Right atrium auricular region (tissue), 2 donors: ENCODE measurements at regions not wholly inside any gene's neighbourhood (a gene's known extent, or its start where the extent isn't known, plus 50 kb on each side); places are given as distances from the start of the nearest gene placed in this dataset.

Source experiments
- DNase-seq: peaks from one replicate; pipeline ENCODE4 v3.0.0-alpha.2; 2019; ENCODE audit warnings: low spot score
- H3K27ac ChIP-seq, 2 donors: fragments of 200-600 bp; sonication (generic); 1 replicate in 1 of 2; 2 replicates in 1 of 2; pipeline ENCODE4 v1.5.1; 2016 to 2019
- H3K27me3 ChIP-seq, 2 donors: fragments of 200-600 bp; sonication (generic); one replicate each; pipeline versions ENCODE4 v1.5.1 to v1.6.0; 2017 to 2019
- H3K36me3 ChIP-seq: fragments of 200-600 bp; sonication (generic); one replicate; pipeline ENCODE4 v1.5.1; 2016
- H3K4me1 ChIP-seq, 2 donors: fragments of 200-600 bp; sonication (generic); one replicate each; pipeline versions ENCODE4 v1.5.1 to v1.6.0; 2017 to 2019
- H3K4me3 ChIP-seq, 2 donors: fragments of 200-600 bp; sonication (generic); 1 replicate in 1 of 2; 2 replicates in 1 of 2; pipeline ENCODE4 v1.5.1; 2017 to 2019; ENCODE audit warnings: mild to moderate bottlenecking in 1 of 2, moderate library complexity in 1 of 2
- H3K9me3 ChIP-seq, 2 donors: fragments of 200-600 bp; sonication (generic); one replicate each; pipeline ENCODE4 v1.5.1; 2019
- TF ChIP-seq, protein P1 (sequence below), 2 donors: fragments of 200-600 bp; sonication (generic); IDR thresholded peaks; one replicate each; pipeline ENCODE4 v1.5.1; 2019; ENCODE audit warnings: antibody characterized with exemption in 2 of 2

DNA sequence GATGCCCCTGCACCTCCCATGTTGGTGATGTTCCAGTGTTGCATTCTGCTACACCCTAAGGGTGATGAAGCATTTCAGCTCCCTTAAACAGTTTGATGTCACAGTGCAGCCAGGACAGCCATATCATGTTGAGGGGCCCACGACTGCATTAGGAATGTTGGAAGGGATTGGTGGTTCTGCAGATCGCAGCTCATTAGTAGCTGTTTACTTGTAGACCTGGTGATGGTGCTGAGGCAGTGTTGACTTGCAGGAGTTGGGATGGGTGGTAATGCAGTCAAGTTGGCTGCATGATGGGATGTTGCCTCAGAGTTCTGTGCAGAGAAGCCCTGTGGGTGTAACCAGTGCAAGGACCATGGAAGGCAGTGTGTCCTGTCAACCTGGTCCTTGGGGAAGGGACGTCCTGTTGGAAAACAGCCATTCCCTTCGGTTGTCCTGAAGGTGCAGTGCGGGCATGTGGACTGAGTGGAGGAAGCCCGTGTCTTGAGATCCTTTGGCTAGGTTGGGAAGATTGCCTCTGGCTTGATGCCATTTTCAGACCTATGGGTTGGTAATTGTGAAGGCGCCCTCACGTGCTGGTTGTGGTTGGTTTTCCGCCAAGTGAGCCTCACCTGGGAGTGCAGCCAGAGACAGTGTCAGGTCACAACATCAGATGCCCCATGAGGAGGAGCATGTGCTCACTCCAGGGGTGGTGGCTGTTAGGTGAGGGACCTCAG is 100.7 kb downstream of the SNRPN start:
- Histone ChIP-seq H3K4me1 (no peaks in the 10 kb centered on the region), H3K36me3 (peaks cover 100% of the 10 kb centered on the region), H3K9me3 (peaks cover 90 to 100% of the 10 kb centered on the region in 2 donors), H3K4me3 (no peak overlapping the region), H3K27ac (no peak overlapping the region), H3K27me3 (no peaks in the 10 kb centered on the region)
- TF ChIP-seq, protein P1, sequence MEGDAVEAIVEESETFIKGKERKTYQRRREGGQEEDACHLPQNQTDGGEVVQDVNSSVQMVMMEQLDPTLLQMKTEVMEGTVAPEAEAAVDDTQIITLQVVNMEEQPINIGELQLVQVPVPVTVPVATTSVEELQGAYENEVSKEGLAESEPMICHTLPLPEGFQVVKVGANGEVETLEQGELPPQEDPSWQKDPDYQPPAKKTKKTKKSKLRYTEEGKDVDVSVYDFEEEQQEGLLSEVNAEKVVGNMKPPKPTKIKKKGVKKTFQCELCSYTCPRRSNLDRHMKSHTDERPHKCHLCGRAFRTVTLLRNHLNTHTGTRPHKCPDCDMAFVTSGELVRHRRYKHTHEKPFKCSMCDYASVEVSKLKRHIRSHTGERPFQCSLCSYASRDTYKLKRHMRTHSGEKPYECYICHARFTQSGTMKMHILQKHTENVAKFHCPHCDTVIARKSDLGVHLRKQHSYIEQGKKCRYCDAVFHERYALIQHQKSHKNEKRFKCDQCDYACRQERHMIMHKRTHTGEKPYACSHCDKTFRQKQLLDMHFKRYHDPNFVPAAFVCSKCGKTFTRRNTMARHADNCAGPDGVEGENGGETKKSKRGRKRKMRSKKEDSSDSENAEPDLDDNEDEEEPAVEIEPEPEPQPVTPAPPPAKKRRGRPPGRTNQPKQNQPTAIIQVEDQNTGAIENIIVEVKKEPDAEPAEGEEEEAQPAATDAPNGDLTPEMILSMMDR (IDR thresholded peaks at IDR 0.05) = no peak
- peak; percentile 40 for DNase-seq

DNA sequence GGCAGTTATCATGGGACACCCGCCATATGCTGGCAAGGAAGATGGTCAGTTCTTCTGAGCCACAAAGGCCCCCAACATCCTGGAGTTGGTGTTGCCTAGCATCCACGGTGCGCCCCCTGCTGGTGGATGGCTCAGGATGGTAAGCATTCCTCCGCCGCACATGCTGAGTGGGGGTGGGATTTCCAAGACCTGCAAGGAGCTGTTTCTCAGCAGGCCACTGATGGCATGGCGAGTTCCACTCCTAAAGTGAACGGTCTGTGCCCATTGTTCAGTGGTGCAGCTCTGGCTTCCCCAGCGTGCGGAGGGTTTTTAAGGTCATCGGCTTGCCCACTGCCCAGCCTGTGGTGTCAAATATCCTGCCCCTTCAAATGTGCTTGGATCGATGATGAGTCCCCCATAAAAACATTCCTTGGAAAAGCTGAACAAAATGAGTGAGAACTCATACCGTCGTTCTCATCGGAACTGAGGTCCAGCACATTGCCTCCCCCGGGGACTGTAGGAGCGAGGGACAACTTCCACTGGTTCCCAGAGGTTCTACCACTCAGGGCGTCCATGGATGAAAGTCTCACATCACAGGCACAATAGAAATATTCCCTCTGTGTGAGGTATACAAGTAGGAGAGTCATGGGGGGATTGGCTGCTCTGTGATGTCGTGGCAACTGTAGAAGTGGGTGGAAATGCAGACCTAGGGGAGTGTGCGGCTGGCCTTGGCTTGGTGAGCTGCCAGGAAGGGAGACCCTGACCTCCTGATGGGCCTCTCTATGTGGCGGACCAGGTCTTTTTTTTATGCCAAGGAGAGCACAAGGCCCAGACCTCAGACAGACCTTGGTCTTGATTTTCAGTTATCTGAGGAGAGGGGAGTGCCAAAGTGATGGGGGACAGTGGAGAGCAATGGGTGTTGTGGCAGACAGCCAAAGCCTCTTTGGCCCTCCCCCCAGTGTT is 102.0 kb downstream of the SNRPN start:
- Histone ChIP-seq H3K9me3 (peaks cover 91 to 100% of the 10 kb centered on the region in 2 donors), H3K4me3 (no peak overlapping the region), H3K36me3 (peaks cover 100% of the 10 kb centered on the region), H3K4me1 (no peaks in the 10 kb centered on the region), H3K27me3 (no peaks in the 10 kb centered on the region), H3K27ac (no peak overlapping the region)
- TF ChIP-seq, protein P1 (IDR thresholded peaks at IDR 0.05) = no peak
- DNase-seq = peak; percentile 48

- Histone ChIP-seq H3K36me3 (peaks cover 100% of the 10 kb centered on the region), H3K4me1 (no peaks in the 10 kb centered on the region), H3K4me3 (no peak overlapping the region), H3K27ac (no peak overlapping the region), H3K9me3 (peaks cover 89 to 100% of the 10 kb centered on the region in 2 donors), H3K27me3 (no peaks in the 10 kb centered on the region)
- no peak for DNase-seq
- TF ChIP-seq, protein P1 (IDR thresholded peaks at IDR 0.05) = no peak
Measured at GRCh38 chr15:25057574-25057973, 102.8 kb downstream of the SNRPN start.

DNA sequence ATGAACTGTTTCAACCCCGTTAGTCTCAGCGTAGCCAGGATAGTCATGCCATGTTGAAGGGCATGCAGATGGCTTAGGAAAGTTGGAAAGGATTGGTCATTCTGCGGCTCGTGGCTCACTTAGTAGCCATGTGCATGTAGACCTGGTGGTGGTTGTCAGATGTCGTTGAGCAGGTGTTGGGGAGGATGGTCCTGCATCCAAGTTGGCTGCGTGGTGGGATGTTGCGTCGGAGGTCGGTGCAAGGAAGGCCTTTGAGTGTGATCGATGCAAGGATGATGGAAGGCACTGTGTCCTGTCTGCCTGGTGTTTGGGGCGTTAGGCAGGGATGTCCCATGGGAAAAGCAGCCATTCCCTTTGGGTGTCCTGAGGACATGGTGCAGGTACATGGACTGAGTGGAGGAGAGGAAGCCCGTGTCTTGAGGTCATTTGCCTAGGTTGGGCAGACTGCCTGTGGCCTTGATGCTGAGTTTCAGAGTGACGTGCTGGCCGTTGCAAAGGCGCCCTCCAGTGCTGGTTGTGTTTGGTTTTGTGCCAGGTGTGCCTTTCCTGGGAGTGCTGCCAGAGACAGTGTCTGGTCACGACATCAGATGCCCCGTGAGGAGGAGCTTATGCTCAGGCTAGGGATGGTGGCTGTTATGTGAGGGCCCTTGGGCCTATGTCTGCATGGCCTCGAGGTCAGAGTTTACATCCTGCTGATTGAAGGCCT is 103.4 kb downstream of the SNRPN start:
- DNase-seq = peak; percentile 28

More for the DNA sequence above, 103.4 kb downstream of the SNRPN start:
- no peaks in the 10 kb centered on the region for H3K4me1 ChIP-seq
- no peak overlapping the region for H3K27ac ChIP-seq
- H3K27me3 ChIP-seq = no peaks in the 10 kb centered on the region
- H3K4me3 ChIP-seq = no peak overlapping the region
- peaks cover 100% of the 10 kb centered on the region for H3K36me3 ChIP-seq
- peaks cover 90 to 100% of the 10 kb centered on the region in 2 donors for H3K9me3 ChIP-seq
- TF ChIP-seq, protein P1 (IDR thresholded peaks at IDR 0.05) = no peak
